K562 (cell line): ENCODE measurements at regions not wholly inside any gene's neighbourhood (a gene's known extent, or its start where the extent isn't known, plus 50 kb on each side); places are given as distances from the start of the nearest gene placed in this dataset.

Source experiments
- CBX5 ChIP-seq: IDR thresholded peaks from 2 replicates; pipeline ENCODE4 v1.6.1; 2014; ENCODE audit warnings: low read depth, borderline replicate concordance
- CHCHD3 ChIP-seq: fragments of 250-450 bp; sonication (Bioruptor Pico); IDR thresholded peaks from 2 replicates; pipeline ENCODE4 v2.1.2; 2022; ENCODE audit warnings: mild to moderate bottlenecking
- ERF ChIP-seq: fragments of 450-650 bp; formaldehyde crosslinking; IDR thresholded peaks from 2 replicates; pipeline ENCODE4 v1.4.0; 2020; ENCODE audit warnings: mild to moderate bottlenecking, mixed read lengths
- ESRRB ChIP-seq: fragments of 250-450 bp; sonication (Bioruptor Pico); IDR thresholded peaks from 2 replicates; pipeline ENCODE4 v1.5.0; 2020; ENCODE audit warnings: mild to moderate bottlenecking, moderate library complexity, borderline replicate concordance
- HCFC1 ChIP-seq: IDR thresholded peaks from 2 replicates; pipeline ENCODE4 v1.6.1; 2012; ENCODE audit warnings: low read depth, low read length, improper control_type of control experiment
- ILF3 ChIP-seq: fragments of 450-650 bp; IDR thresholded peaks from 2 replicates; pipeline ENCODE4 v1.6.1; 2018; ENCODE audit warnings: antibody characterized with exemption, mild to moderate bottlenecking, moderate library complexity, borderline replicate concordance
- KAT8 ChIP-seq: fragments of 450-650 bp; IDR thresholded peaks from 2 replicates; pipeline ENCODE4 v1.6.1; 2016; ENCODE audit warnings: low read depth, mild to moderate bottlenecking
- RAD51 ChIP-seq: fragments of 450-650 bp; IDR thresholded peaks from 2 replicates; pipeline ENCODE4 v1.7.1; 2016; ENCODE audit warnings: low read depth, mild to moderate bottlenecking, borderline replicate concordance
- SIRT6 ChIP-seq: IDR thresholded peaks from one replicate; pipeline ENCODE4 v1.6.1; 2012; ENCODE audit warnings: low read depth, mild to moderate bottlenecking, control low read depth, inconsistent platforms, low read length, moderate library complexity
- TCF7L2 ChIP-seq: fragments of 150-350 bp; IDR thresholded peaks from 2 replicates; pipeline ENCODE4 v1.6.1; 2016; ENCODE audit warnings: low read depth, mild to moderate bottlenecking, low read length, moderate library complexity
- TRIM28 ChIP-seq: fragments of 450-650 bp; IDR thresholded peaks from 2 replicates; pipeline ENCODE4 v1.6.1; 2017
- ZSCAN32 ChIP-seq: fragments of 450-650 bp; formaldehyde crosslinking; IDR thresholded peaks from 2 replicates; pipeline ENCODE4 v1.4.0; 2020; ENCODE audit warnings: mild to moderate bottlenecking, moderate library complexity
- TF ChIP-seq, protein P1 (sequence below): fragments of 450-650 bp; formaldehyde crosslinking; conservative IDR thresholded peaks from 2 replicates; pipeline ENCODE4 v1.4.0; 2022; ENCODE audit warnings: mild to moderate bottlenecking, missing genetic modification characterization
- TF ChIP-seq, protein P2 (sequence below): fragments of 200-600 bp; sonication (generic); IDR thresholded peaks from one replicate; pipeline ENCODE4 v1.6.1; 2012; ENCODE audit warnings: mild to moderate bottlenecking, low read depth, low read length, inconsistent platforms

DNA sequence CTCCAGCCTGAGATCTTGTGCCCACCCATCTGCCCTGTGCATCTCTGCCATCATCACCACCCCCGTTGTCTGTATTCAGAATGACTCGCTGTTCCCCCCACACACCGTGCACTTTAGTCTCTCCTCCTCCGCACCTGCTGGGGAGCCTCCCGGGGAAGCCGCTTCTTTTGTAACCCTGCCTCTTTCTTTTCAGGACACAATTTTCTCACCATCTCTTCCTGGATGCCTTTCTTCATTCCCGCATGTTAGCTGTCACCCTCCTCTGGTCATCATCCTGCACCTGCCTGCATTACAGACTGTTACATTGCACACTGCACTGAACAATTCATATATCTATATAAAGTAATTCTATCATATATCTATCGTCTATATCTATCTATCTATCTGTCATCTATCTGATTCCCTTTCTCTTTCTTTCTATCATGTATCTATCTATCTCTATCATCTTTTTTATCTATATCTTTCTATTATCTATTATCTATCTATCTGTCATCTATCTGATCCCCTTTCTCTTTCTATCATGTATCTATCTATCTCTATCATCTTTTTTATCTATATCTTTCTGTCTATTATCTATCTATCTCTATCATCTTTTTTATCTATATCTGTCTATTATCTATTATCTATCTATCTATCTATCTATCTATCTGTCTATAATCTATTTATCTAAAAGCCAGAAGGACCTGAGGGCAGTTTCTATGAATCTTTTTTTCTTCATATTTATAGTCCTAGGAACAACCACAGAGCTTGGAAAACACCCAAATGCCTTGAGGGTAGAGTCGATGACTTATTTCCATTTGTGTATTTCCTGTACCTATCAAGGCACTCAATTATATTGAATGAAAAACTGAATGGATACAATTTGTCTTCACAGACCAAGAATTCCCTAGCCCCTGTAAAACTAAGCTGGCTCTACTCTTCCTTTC is 642.5 kb downstream of the ACTR3B start (continued):
- TF ChIP-seq KAT8: no peak
- TF ChIP-seq TRIM28: no peak
- no peak for TF ChIP-seq TCF7L2
- TF ChIP-seq HCFC1: no peak
- no peak for TF ChIP-seq ESRRB (CRISPR knock-in tag)
- no peak for TF ChIP-seq RAD51
- TF ChIP-seq, protein P1, sequence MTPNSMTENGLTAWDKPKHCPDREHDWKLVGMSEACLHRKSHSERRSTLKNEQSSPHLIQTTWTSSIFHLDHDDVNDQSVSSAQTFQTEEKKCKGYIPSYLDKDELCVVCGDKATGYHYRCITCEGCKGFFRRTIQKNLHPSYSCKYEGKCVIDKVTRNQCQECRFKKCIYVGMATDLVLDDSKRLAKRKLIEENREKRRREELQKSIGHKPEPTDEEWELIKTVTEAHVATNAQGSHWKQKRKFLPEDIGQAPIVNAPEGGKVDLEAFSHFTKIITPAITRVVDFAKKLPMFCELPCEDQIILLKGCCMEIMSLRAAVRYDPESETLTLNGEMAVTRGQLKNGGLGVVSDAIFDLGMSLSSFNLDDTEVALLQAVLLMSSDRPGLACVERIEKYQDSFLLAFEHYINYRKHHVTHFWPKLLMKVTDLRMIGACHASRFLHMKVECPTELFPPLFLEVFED (CRISPR knock-in tag): peak; percentile 84; the same call in 1 of the 2 replicates
- no peak for TF ChIP-seq ERF (CRISPR knock-in tag)
- TF ChIP-seq CHCHD3 (CRISPR knock-in tag): no peak
- TF ChIP-seq SIRT6: no peak
- TF ChIP-seq CBX5: no peak
- no peak for TF ChIP-seq ZSCAN32 (CRISPR knock-in tag)
- TF ChIP-seq, protein P2, sequence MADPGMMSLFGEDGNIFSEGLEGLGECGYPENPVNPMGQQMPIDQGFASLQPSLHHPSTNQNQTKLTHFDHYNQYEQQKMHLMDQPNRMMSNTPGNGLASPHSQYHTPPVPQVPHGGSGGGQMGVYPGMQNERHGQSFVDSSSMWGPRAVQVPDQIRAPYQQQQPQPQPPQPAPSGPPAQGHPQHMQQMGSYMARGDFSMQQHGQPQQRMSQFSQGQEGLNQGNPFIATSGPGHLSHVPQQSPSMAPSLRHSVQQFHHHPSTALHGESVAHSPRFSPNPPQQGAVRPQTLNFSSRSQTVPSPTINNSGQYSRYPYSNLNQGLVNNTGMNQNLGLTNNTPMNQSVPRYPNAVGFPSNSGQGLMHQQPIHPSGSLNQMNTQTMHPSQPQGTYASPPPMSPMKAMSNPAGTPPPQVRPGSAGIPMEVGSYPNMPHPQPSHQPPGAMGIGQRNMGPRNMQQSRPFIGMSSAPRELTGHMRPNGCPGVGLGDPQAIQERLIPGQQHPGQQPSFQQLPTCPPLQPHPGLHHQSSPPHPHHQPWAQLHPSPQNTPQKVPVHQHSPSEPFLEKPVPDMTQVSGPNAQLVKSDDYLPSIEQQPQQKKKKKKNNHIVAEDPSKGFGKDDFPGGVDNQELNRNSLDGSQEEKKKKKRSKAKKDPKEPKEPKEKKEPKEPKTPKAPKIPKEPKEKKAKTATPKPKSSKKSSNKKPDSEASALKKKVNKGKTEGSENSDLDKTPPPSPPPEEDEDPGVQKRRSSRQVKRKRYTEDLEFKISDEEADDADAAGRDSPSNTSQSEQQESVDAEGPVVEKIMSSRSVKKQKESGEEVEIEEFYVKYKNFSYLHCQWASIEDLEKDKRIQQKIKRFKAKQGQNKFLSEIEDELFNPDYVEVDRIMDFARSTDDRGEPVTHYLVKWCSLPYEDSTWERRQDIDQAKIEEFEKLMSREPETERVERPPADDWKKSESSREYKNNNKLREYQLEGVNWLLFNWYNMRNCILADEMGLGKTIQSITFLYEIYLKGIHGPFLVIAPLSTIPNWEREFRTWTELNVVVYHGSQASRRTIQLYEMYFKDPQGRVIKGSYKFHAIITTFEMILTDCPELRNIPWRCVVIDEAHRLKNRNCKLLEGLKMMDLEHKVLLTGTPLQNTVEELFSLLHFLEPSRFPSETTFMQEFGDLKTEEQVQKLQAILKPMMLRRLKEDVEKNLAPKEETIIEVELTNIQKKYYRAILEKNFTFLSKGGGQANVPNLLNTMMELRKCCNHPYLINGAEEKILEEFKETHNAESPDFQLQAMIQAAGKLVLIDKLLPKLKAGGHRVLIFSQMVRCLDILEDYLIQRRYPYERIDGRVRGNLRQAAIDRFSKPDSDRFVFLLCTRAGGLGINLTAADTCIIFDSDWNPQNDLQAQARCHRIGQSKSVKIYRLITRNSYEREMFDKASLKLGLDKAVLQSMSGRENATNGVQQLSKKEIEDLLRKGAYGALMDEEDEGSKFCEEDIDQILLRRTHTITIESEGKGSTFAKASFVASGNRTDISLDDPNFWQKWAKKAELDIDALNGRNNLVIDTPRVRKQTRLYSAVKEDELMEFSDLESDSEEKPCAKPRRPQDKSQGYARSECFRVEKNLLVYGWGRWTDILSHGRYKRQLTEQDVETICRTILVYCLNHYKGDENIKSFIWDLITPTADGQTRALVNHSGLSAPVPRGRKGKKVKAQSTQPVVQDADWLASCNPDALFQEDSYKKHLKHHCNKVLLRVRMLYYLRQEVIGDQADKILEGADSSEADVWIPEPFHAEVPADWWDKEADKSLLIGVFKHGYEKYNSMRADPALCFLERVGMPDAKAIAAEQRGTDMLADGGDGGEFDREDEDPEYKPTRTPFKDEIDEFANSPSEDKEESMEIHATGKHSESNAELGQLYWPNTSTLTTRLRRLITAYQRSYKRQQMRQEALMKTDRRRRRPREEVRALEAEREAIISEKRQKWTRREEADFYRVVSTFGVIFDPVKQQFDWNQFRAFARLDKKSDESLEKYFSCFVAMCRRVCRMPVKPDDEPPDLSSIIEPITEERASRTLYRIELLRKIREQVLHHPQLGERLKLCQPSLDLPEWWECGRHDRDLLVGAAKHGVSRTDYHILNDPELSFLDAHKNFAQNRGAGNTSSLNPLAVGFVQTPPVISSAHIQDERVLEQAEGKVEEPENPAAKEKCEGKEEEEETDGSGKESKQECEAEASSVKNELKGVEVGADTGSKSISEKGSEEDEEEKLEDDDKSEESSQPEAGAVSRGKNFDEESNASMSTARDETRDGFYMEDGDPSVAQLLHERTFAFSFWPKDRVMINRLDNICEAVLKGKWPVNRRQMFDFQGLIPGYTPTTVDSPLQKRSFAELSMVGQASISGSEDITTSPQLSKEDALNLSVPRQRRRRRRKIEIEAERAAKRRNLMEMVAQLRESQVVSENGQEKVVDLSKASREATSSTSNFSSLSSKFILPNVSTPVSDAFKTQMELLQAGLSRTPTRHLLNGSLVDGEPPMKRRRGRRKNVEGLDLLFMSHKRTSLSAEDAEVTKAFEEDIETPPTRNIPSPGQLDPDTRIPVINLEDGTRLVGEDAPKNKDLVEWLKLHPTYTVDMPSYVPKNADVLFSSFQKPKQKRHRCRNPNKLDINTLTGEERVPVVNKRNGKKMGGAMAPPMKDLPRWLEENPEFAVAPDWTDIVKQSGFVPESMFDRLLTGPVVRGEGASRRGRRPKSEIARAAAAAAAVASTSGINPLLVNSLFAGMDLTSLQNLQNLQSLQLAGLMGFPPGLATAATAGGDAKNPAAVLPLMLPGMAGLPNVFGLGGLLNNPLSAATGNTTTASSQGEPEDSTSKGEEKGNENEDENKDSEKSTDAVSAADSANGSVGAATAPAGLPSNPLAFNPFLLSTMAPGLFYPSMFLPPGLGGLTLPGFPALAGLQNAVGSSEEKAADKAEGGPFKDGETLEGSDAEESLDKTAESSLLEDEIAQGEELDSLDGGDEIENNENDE: no peak
- no peak for TF ChIP-seq ILF3
